Tibial nerve (tissue), 4 donors: ENCODE measurements at regions not wholly inside any gene's neighbourhood (a gene's known extent, or its start where the extent isn't known, plus 50 kb on each side); places are given as distances from the start of the nearest gene placed in this dataset.

Source experiments
- EP300 ChIP-seq, 2 donors: sonication (generic); formaldehyde crosslinking; IDR thresholded peaks; one replicate each; pipeline ENCODE4 v1.6.1; 2017; ENCODE audit warnings: antibody characterized with exemption in 2 of 2, mild to moderate bottlenecking in 1 of 2
- POLR2A ChIP-seq, 2 donors: fragments of 450-650 bp; IDR thresholded peaks; one replicate each; pipeline ENCODE4 v1.6.1; 2017; ENCODE audit warnings: antibody characterized with exemption in 2 of 2, mild to moderate bottlenecking in 2 of 2, moderate library complexity in 2 of 2
- TF ChIP-seq, protein P1 (sequence below), 5 experiments: fragments of 200-600 bp in 3 of 5; fragments of 450-650 bp in 2 of 5; sonication (generic) in 3 of 5; IDR thresholded peaks; one replicate each; pipeline ENCODE4 v1.5.1; 2016 to 2019; ENCODE audit warnings: antibody characterized with exemption in 5 of 5, mild to moderate bottlenecking in 3 of 5, moderate library complexity in 2 of 5

DNA sequence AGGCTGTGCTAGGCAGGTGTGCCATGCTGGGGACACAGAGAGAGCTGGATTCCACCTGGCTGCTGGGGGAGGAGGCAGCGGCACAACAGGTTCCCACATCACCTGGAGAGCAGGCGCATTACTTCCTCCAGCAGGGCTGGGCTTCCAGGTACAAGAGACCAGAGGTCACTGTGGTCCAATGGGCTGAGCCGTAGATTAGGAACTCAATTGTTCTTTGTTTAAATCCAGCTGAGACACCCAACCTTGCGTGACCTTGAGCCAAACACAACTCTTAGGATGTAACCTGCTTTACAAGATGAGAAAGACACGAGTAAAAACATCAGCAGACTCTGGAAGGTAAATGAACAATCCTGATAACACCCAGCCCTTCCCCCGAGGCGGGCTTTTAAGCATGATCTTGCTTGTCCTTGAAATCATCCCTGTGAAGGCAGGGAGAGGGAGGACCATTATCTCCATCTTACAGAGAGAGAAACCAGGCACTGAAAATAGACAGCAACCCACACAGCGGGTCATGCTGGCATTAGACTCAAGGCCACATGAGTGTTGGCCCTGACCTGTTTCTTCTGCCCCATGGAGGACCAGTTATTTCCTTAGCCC, 216.5 kb upstream of the RREB1 start:
- TF ChIP-seq, protein P1, sequence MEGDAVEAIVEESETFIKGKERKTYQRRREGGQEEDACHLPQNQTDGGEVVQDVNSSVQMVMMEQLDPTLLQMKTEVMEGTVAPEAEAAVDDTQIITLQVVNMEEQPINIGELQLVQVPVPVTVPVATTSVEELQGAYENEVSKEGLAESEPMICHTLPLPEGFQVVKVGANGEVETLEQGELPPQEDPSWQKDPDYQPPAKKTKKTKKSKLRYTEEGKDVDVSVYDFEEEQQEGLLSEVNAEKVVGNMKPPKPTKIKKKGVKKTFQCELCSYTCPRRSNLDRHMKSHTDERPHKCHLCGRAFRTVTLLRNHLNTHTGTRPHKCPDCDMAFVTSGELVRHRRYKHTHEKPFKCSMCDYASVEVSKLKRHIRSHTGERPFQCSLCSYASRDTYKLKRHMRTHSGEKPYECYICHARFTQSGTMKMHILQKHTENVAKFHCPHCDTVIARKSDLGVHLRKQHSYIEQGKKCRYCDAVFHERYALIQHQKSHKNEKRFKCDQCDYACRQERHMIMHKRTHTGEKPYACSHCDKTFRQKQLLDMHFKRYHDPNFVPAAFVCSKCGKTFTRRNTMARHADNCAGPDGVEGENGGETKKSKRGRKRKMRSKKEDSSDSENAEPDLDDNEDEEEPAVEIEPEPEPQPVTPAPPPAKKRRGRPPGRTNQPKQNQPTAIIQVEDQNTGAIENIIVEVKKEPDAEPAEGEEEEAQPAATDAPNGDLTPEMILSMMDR (IDR thresholded peaks at IDR 0.05), result no peak
- TF ChIP-seq POLR2A (IDR thresholded peaks at IDR 0.05), result no peak
- TF ChIP-seq EP300 (IDR thresholded peaks at IDR 0.05), result no peak
